DMS153 treated with DMSO at 0.1 percent for 48 hours (cell line): ENCODE measurements at regions not wholly inside any gene's neighbourhood (a gene's known extent, or its start where the extent isn't known, plus 50 kb on each side); places are given as distances from the start of the nearest gene placed in this dataset.
A peak's percentile ranks its signal among the peaks of the same experiment; 100 is the strongest.

ENCODE experiments used
- DNase-seq: peaks from one replicate; lab custom pipeline; 2025; ENCODE audit not compliant: unreplicated experiment; lab: John Stamatoyannopoulos, UW

DNA sequence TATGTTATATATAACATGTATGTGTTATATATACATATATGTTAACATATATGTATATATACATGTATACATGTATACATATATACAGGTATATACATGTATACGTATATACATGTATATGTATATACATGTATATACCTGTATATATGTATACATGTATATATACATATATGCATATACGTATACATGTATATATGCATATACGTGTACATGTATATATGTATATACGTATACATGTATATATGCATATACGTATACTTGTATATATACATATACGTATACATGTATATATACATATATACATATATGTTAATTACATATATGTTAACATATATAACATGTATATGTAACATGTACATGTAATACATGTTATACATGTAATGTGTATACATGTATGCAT, 1077.3 kb upstream of the ADGRL3 start:
- no peak for DNase-seq

DNA sequence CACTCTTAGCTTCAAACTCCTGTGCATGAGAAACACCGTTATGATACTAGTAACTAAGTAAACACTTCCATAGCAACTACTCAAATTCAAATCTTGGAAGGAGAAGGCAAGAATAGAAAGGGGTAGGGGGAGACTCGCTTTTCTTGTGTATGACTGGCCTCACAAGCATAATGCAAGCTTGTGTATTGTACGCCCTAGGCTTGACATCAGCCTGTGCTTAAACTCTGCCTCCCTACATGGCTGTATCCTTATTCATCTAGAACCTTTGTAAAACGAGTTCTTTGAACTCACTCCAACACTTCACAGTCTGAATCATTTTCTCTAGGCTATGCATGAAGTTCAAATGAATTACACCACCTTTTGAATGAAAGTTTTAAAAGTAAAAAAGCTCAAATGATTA, 1071.2 kb upstream of the ADGRL3 start:
- DNase-seq: no peak

DNA sequence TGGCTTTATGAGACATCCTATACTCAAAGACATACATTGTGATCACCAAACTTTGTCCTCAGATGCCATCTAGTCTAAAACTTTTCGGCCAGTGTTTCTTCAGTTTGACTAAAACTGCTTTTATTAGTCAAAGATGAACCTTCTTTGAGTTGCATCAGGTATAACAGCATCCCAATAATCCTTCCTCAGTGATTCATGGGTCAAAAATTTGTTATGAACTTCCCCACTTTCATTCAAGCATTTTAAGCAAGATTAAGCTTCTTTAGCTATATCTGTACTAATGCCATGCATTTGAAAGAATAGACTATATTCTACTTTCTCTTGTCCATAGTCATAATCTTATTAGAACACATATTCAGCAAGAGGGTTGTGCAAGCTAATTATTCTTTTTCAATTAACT, 1070.4 kb upstream of the ADGRL3 start:
- no peak for DNase-seq

- DNase-seq: no peak
Measured at GRCh38 chr4:60133375-60133774, 1066.8 kb upstream of the ADGRL3 start.

DNA sequence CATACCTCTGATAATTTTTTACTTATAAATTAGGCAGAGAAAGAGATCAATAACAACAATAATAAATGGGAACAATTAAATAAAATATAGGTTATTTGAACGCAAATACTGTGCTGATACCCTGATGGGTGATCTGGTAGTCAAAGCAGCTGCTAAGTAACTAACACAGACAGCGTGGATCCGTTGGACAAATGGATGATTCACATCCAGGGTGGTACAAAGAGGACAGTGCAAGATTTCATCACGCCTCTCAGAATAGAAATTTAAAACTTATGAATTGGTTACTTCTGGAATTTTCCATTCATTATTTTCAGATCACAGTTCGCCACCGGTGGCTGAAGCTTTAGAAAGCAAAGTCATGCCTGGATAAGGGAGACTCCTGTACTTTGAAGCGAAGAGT, 1066.0 kb upstream of the ADGRL3 start:
- no peak for DNase-seq

- no peak for DNase-seq
Measured at GRCh38 chr4:60155088-60155487, 1045.0 kb upstream of the ADGRL3 start.

DNA sequence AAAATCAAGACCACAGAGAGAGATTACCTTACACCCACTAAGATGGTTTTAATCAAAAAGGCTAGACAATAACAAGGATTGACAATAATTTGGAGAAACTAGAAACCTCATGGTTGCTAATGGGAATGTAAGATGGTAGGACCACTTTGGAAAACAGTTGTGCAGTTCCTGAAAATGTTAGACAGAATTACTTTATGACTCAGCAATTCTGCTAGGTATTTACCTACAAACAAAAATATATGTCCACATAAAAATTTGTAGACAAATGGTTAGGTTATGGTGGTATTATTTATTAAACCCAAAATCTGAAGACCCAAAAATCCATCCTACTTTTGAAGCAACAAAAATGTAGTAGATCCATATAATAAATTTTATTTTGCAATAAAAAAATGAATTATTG, 1027.0 kb upstream of the ADGRL3 start:
- DNase-seq: no peak

- no peak for DNase-seq
Measured at GRCh38 chr4:60173718-60174117, 1026.4 kb upstream of the ADGRL3 start.

DNA sequence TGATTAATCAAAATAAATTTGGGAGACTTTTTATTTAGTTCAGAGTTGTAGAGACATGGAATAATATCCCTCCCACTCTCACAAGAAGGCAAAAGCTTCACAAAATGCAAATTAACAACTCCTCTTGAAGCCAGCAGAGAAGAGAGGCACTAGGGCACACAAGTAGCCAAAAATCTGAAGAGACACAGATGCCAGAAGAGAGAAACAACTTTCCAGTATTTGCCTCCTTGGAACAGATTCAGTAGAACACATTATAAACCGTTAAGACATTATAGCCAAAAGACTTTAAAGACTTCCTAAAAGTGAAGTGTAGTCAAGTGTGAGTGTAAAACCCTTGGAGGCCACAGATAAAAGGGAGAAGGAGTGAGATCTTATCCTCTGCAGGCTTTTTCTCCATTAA, 1024.9 kb upstream of the ADGRL3 start:
- DNase-seq: no peak

- no peak for DNase-seq
Measured at GRCh38 chr4:60187428-60187827, 1012.7 kb upstream of the ADGRL3 start.

DNA sequence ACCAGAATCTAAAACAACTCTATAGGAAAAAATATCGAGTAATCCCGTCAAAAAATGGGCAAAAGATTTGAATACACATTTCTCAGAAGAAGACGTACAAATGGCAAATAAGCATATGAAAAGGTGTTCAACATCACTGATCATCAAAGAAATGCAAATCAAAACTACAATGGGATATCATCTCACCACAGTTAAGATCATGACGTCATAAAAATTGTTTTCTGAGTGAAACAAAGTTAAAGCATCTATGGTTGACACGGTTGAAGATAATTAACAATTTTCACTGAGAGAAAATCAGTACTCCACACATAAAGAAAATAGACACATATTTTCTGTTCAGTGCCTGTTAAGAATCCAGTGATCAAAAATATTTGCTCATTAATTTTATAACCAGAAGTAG, 1010.8 kb upstream of the ADGRL3 start:
- no peak for DNase-seq

DNA sequence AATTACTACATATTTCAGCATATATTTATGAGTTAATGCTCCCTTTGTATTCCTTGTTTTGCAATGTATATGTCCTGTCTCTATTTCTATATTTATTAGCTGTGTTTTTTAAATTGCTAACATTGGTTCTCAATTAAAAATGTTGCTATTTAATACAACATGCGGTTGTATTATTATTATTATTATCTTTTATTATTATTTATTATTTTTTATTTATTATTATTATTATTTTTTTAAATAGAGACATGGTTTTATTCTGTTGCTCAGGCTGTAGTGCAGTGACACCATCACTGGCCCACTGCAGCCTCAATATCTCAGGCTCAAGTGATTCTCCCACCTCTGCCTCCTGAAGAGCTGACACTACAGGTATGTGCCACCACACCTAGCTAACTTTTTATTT, 1005.9 kb upstream of the ADGRL3 start:
- DNase-seq: no peak

- no peak for DNase-seq
Measured at GRCh38 chr4:60195256-60195655, 1004.9 kb upstream of the ADGRL3 start.

DNA sequence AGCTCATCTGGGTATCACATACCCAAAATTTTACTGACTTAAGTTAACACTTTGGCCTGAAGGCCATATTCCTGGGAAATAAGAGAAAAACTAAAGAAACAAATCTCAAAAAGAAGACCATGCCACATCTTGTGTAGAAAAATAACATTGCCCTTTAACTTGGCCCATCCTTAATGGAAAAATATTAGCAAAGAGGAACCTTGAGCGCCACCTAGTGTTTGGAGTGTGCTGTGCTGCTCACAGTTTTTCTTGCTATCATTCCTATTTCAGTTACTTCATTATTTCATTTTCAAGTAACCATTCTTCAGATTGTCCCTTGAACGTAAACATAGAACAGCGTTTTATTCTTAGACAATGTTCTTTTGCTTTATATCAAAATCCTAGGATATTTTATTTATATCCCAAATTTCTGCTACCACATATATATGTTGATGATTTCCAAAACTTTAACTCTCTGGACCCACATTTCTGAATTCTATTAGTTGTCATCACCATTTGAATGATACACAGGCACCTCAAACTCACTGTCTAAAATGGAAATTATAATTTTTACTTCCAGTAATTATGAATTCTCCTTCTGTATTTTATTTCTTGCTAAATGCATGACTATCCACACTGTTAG, 999.0 kb upstream of the ADGRL3 start:
- peak; percentile 18 for DNase-seq

GRCh38 chr4:60209588-60209987, 990.5 kb upstream of the ADGRL3 start:
- no peak for DNase-seq

DNA sequence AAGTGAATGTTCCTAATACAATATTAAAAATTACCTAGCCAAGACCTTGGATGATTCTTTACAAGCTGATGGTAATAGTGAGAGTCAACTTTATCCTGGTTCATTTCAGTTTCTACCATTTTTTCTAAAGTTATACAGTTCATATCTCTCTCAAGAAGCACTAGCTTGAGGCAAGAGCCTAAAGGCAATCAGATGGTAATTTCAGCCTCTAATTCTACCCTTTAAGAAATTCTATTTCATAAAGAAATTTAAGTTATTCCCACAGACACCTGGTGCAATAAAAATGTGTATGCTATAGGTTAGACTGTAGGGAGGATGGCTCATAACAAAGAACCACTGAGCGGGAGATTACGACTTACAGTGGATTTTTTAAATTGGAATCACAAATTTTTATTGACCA, 984.2 kb upstream of the ADGRL3 start:
- DNase-seq: no peak

DNA sequence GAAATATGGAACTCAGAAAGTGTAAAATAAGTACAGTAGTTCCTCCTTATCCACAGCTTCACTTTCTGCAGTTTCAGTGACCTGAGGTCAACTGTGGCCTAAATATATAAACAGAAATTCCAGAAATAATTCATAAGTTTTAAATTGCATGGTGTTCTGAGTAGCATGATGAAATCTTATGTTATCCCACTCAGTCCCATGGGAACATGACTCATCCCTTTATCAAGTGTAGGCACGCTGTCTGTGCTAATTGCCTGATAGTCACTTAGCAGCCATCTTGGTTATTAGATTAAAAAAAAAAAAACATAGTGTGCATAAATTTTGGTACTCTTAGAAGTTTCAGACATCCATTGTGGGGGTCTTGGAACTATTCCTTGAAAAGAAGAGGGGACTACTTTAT, 983.4 kb upstream of the ADGRL3 start:
- DNase-seq: no peak

DNA sequence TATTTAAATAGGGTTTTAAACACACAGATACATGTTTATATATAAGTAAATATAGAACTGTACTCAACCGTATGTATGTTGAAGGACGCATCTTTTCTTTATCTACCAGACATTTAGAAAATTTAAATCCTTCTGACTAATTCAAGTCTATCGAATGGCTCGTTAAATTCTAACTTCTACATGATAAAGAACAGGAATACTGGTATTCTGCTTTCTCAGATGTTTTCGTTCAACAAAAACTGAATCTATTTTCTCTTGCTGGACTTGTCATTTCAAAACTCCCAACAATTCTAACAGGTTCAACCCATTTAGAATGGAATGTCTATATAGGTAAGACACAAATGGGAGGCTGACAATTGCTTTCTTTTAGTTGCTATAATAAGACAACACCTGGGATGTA, 978.3 kb upstream of the ADGRL3 start:
- DNase-seq: no peak

DNA sequence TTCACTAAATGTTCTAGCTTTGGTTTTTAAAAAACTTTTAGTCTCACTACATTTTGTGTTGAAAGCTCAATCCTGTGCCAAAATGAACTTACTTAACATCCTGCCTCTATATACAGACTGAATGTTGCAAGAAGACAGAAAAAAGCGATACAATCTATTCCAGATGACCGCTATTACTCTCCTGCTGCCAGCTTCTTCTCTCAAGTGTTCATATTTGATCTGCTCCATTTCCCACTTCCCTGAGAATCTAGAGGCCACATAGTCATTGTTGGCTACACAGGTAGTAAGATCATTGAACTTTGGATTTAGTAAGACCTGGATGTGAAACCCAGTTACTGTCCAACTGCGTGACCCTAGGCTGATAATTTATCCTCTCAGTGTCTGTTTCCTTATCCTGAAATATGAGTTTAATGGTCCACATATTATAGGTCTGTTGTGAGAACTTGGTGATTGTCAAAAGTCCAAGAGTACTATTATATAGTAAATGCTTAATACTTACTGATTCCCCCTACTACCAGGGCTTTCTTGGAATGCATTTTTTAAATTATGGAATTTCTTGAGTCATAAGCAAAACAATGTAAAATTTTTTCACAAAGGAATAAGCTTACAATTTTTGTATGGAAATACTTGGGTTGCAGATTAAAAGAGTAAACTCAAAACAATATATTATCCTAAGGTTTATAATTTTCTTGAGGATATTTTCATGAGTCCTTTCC, 976.8 kb upstream of the ADGRL3 start:
- no peak for DNase-seq

DNA sequence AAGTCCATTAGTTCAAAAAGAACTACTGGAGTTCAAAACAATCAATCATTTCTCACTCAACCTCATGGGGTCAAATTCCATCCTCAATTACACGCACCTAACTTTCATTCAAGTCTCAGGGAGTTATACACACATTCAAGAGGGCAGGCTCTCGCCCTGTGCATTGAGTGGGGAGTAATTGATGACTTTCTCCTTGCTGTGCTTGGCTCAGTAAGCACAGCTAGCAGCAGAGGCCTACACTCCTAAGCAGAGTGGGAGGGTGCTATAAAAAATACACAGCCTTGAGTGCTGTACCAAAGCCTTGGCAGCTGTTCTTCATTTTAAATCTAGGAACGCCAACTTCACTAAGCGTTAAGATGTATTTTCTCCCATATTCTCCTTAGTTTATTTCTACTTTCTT, 958.3 kb upstream of the ADGRL3 start:
- DNase-seq: no peak

- DNase-seq: no peak
Measured at GRCh38 chr4:60249784-60250183, 950.3 kb upstream of the ADGRL3 start.

GRCh38 chr4:60250657-60251056, 949.5 kb upstream of the ADGRL3 start:
- DNase-seq: no peak

DNA sequence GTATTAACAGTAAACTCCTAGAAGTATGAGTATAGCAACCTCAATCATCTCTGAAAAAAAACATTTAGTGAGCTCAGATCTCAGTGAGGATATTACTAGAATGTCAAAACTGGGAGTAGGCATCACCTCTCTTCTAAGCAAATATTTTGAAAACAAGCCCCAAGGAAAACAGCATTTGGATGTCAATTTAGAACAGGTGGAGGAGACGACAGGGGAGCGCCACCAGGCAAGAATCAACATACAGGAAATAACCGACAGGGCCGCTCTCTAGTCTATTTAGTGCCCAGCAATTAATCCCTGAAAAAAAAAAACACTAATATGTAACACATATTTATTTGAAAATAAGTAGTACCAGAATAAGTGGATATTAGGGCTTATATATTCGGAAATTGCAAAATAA, 940.3 kb upstream of the ADGRL3 start:
- DNase-seq: no peak
